ENCODE measurements at regions not wholly inside any gene's neighbourhood (a gene's known extent, or its start where the extent isn't known, plus 50 kb on each side); places are given as distances from the start of the nearest gene placed in this dataset.

GRCh38 chr1:232445361-232446106, 184.4 kb downstream of the SIPA1L2 start:
- DNase-seq (ENCODE audit: low spot score): no peak

GRCh38 chr1:232443372-232443771, 186.6 kb downstream of the SIPA1L2 start:
- no peak for DNase-seq (ENCODE audit: low spot score)

GRCh38 chr1:232441036-232441411, 188.9 kb downstream of the SIPA1L2 start:
- no peak for DNase-seq (ENCODE audit: low spot score)

GRCh38 chr1:232440325-232441035, 189.5 kb downstream of the SIPA1L2 start:
- DNase-seq (ENCODE audit: low spot score): no peak

- no peak for DNase-seq (ENCODE audit: low spot score)
These were observed 190.9 kb downstream of the SIPA1L2 start for GRCh38 chr1:232439011-232439410.

GRCh38 chr1:232438476-232438875, 191.5 kb downstream of the SIPA1L2 start:
- no peak for DNase-seq (ENCODE audit: low spot score)

GRCh38 chr1:232437510-232437909, 192.4 kb downstream of the SIPA1L2 start:
- no peak for DNase-seq (ENCODE audit: low spot score)

GRCh38 chr1:232435729-232436128, 194.2 kb downstream of the SIPA1L2 start:
- DNase-seq (ENCODE audit: low spot score): no peak

- peak; percentile 42 for DNase-seq (ENCODE audit: low spot score)
These were observed 197.6 kb downstream of the SIPA1L2 start for GRCh38 chr1:232432313-232432712.

- DNase-seq (ENCODE audit: low spot score): no peak
These were observed 198.2 kb downstream of the SIPA1L2 start for GRCh38 chr1:232431748-232432147.

GRCh38 chr1:232431326-232431725, 198.6 kb downstream of the SIPA1L2 start:
- DNase-seq (ENCODE audit: low spot score): no peak

GRCh38 chr1:232430467-232430866, 199.5 kb downstream of the SIPA1L2 start:
- DNase-seq (ENCODE audit: low spot score): no peak

GRCh38 chr1:232428786-232429530, 201.0 kb downstream of the SIPA1L2 start:
- DNase-seq (ENCODE audit: low spot score): no peak

GRCh38 chr1:232428036-232428645, 201.8 kb downstream of the SIPA1L2 start:
- DNase-seq (ENCODE audit: low spot score): no peak

GRCh38 chr1:232426801-232427200, 203.1 kb downstream of the SIPA1L2 start:
- no peak for DNase-seq (ENCODE audit: low spot score)

- no peak for DNase-seq (ENCODE audit: low spot score)
These were observed 204.5 kb downstream of the SIPA1L2 start for GRCh38 chr1:232425421-232425820.

GRCh38 chr1:232423591-232423990, 206.3 kb downstream of the SIPA1L2 start:
- no peak for DNase-seq (ENCODE audit: low spot score)

- DNase-seq (ENCODE audit: low spot score): no peak
These were observed 207.0 kb downstream of the SIPA1L2 start for GRCh38 chr1:232422898-232423297.

GRCh38 chr1:232422098-232422497, 207.8 kb downstream of the SIPA1L2 start:
- DNase-seq (ENCODE audit: low spot score): no peak

GRCh38 chr1:232421143-232421796, 208.7 kb downstream of the SIPA1L2 start:
- no peak for DNase-seq (ENCODE audit: low spot score)

- no peak for DNase-seq (ENCODE audit: low spot score)
These were observed 212.2 kb downstream of the SIPA1L2 start for GRCh38 chr1:232417636-232418248.

Measured in putamen (tissue), 1 donor.